ENCODE measurements at regions not wholly inside any gene's neighbourhood (a gene's known extent, or its start where the extent isn't known, plus 50 kb on each side); places are given as distances from the start of the nearest gene placed in this dataset.

DNA sequence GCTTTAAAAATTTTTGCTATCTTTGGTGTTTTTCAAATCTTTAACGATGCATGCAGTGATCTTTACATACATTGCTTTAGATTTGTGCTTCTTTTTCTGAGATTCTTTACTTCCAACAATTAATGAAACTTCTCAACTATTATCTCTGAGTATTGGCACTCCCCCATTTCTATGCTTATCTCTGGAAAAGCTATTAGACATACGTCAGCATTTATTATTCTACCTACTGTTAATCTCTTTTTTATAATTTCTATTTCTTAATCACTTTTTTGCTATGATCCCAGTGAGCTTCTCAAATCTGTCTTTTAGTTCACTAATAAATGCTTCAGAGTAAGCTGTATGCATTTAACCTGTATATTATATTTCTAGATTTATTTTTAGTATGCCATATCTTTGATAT, 264.2 kb upstream of the TFAP2D start:
- Histone ChIP-seq H3K9me3 (ENCODE audit: insufficient read depth, low read depth, low read length) (no peaks in the 10 kb centered on the region), H3K36me3 (ENCODE audit: insufficient read depth, low read length) (no peaks in the 10 kb centered on the region), H3K27me3 (ENCODE audit: insufficient read depth, low read length, poor library complexity, severe bottlenecking) (no peaks in the 10 kb centered on the region), H3F3A (ENCODE audit: low read depth) (no peaks in the 10 kb centered on the region), H3K4me2 (ENCODE audit: low read depth, low read length, poor library complexity, severe bottlenecking) (no peak overlapping the region), H3K79me2 (ENCODE audit: insufficient read depth, low read length) (no peaks in the 10 kb centered on the region), H3K4me3 (ENCODE audit: low read length, poor library complexity, severe bottlenecking) (no peak overlapping the region), H3K9ac (ENCODE audit: low read depth, low read length, poor library complexity, severe bottlenecking) (no peak overlapping the region), H2AFZ (ENCODE audit: low read length) (no peak overlapping the region), H4K20me1 (ENCODE audit: insufficient read depth, low read length, poor library complexity, severe bottlenecking) (no peaks in the 10 kb centered on the region), H3K9me2 (replicated peaks; ENCODE audit: low read depth, low read length) (no peaks in the 10 kb centered on the region), H3K4me1 (ENCODE audit: insufficient read depth, low read length, poor library complexity, severe bottlenecking) (no peaks in the 10 kb centered on the region)
- TF ChIP-seq, protein P1, sequence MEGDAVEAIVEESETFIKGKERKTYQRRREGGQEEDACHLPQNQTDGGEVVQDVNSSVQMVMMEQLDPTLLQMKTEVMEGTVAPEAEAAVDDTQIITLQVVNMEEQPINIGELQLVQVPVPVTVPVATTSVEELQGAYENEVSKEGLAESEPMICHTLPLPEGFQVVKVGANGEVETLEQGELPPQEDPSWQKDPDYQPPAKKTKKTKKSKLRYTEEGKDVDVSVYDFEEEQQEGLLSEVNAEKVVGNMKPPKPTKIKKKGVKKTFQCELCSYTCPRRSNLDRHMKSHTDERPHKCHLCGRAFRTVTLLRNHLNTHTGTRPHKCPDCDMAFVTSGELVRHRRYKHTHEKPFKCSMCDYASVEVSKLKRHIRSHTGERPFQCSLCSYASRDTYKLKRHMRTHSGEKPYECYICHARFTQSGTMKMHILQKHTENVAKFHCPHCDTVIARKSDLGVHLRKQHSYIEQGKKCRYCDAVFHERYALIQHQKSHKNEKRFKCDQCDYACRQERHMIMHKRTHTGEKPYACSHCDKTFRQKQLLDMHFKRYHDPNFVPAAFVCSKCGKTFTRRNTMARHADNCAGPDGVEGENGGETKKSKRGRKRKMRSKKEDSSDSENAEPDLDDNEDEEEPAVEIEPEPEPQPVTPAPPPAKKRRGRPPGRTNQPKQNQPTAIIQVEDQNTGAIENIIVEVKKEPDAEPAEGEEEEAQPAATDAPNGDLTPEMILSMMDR (conservative IDR thresholded peaks at IDR 0.05; ENCODE audit: low read length) = no peak
- no peak for TF ChIP-seq EZH2phosphoT487 (IDR thresholded peaks at IDR 0.05; ENCODE audit: borderline replicate concordance)

DNA sequence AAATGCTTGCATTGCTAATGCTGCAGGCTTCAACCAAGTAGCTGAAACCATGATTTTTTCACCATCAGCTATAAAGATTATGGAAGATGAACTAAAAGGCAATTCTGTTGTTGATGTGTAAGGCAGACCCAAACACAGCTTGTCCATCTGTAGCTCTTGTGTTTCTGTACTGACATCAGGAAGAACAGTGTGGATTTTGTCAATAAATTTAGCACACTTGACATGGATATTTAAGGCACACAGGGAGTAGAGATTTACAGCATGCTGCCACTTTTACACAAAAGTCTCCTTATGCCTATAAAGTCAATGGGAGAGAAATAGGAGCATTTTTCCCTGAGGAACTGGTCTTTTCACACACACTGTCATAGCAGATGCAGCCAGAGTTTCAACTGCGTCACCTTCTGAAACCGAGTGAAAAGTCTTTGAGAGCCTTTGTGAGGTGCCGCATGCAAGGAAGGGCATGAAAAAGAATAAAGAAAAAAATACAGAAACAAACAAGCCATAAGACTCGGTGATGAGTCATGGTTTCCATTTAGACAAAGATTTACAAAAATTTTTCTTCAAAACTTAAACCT, 261.4 kb upstream of the TFAP2D start:
- Histone ChIP-seq H3K4me1 (ENCODE audit: insufficient read depth, low read length, poor library complexity, severe bottlenecking) (no peaks in the 10 kb centered on the region), H3K9me3 (ENCODE audit: insufficient read depth, low read depth, low read length) (no peaks in the 10 kb centered on the region), H2AFZ (ENCODE audit: low read length) (no peak overlapping the region), H3K9ac (ENCODE audit: low read depth, low read length, poor library complexity, severe bottlenecking) (no peak overlapping the region), H3K27me3 (ENCODE audit: insufficient read depth, low read length, poor library complexity, severe bottlenecking) (no peaks in the 10 kb centered on the region), H3K36me3 (ENCODE audit: insufficient read depth, low read length) (no peaks in the 10 kb centered on the region), H3K4me3 (ENCODE audit: low read length, poor library complexity, severe bottlenecking) (no peak overlapping the region), H3K79me2 (ENCODE audit: insufficient read depth, low read length) (no peaks in the 10 kb centered on the region), H3K9me2 (replicated peaks; ENCODE audit: low read depth, low read length) (no peaks in the 10 kb centered on the region), H4K20me1 (ENCODE audit: insufficient read depth, low read length, poor library complexity, severe bottlenecking) (no peaks in the 10 kb centered on the region), H3F3A (ENCODE audit: low read depth) (no peaks in the 10 kb centered on the region), H3K4me2 (ENCODE audit: low read depth, low read length, poor library complexity, severe bottlenecking) (no peak overlapping the region)
- TF ChIP-seq, protein P1 (conservative IDR thresholded peaks at IDR 0.05; ENCODE audit: low read length) = no peak
- no peak for TF ChIP-seq EZH2phosphoT487 (IDR thresholded peaks at IDR 0.05; ENCODE audit: borderline replicate concordance)

DNA sequence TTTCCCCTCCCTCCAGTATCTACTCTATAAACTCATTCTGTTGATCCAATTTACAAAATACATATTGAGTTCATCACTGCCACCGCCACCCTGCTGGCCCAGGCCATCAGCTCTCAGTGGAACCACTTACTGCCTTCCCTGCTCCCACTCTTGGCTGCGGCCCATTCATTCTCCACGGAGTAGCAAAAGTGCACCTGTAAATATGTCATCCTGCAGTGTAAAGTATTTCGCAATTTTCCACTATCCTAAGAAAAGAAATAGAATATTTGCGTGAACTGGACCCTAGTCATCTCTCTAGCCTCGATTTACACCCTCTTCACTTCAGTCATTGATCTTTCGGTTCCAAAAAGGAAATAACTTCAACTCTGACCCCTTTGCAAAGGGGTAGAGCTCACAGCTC, 258.3 kb upstream of the TFAP2D start:
- Histone ChIP-seq H4K20me1 (ENCODE audit: insufficient read depth, low read length, poor library complexity, severe bottlenecking) (no peaks in the 10 kb centered on the region), H3K27me3 (ENCODE audit: insufficient read depth, low read length, poor library complexity, severe bottlenecking) (no peaks in the 10 kb centered on the region), H3K9ac (ENCODE audit: low read depth, low read length, poor library complexity, severe bottlenecking) (no peak overlapping the region), H3K4me2 (ENCODE audit: low read depth, low read length, poor library complexity, severe bottlenecking) (no peak overlapping the region), H3K9me3 (ENCODE audit: insufficient read depth, low read depth, low read length) (no peaks in the 10 kb centered on the region), H3F3A (ENCODE audit: low read depth) (no peaks in the 10 kb centered on the region), H2AFZ (ENCODE audit: low read length) (no peak overlapping the region), H3K36me3 (ENCODE audit: insufficient read depth, low read length) (no peaks in the 10 kb centered on the region), H3K4me3 (ENCODE audit: low read length, poor library complexity, severe bottlenecking) (no peak overlapping the region), H3K4me1 (ENCODE audit: insufficient read depth, low read length, poor library complexity, severe bottlenecking) (no peaks in the 10 kb centered on the region), H3K9me2 (replicated peaks; ENCODE audit: low read depth, low read length) (no peaks in the 10 kb centered on the region), H3K79me2 (ENCODE audit: insufficient read depth, low read length) (no peaks in the 10 kb centered on the region)
- TF ChIP-seq, protein P1 (conservative IDR thresholded peaks at IDR 0.05; ENCODE audit: low read length) = no peak
- TF ChIP-seq EZH2phosphoT487 (IDR thresholded peaks at IDR 0.05; ENCODE audit: borderline replicate concordance) = no peak

All from Loucy (cell line).